ENCODE measurements at regions not wholly inside any gene's neighbourhood (a gene's known extent, or its start where the extent isn't known, plus 50 kb on each side); places are given as distances from the start of the nearest gene placed in this dataset.
"Not testable (repeated sequence)": the region's sequence is repeated elsewhere in the genome, so short reads cannot be mapped to it uniquely, and the experiment has no call there.

- DNase-seq (ENCODE audit: low read depth), result no peak
- TF ChIP-seq CTCF (conservative IDR thresholded peaks at IDR 0.05; ENCODE audit: low read depth, low read length), result no peak
These were observed 1068.3 kb downstream of the KHDRBS2 start for GRCh38 chr6:61217714-61218113.

GRCh38 chr6:61210549-61210948 is 1075.5 kb downstream of the KHDRBS2 start:
- peak; percentile 2 for DNase-seq (ENCODE audit: low read depth)
- H3K4me3 ChIP-seq (ENCODE audit: low read depth, low read length), result no peak overlapping the region
- no peak for TF ChIP-seq CTCF (conservative IDR thresholded peaks at IDR 0.05; ENCODE audit: low read depth, low read length)

More at GRCh38 chr6:61217714-61218113, 1068.3 kb downstream of the KHDRBS2 start:
- H3K4me3 ChIP-seq (ENCODE audit: low read depth, low read length), result no peak overlapping the region

DNA sequence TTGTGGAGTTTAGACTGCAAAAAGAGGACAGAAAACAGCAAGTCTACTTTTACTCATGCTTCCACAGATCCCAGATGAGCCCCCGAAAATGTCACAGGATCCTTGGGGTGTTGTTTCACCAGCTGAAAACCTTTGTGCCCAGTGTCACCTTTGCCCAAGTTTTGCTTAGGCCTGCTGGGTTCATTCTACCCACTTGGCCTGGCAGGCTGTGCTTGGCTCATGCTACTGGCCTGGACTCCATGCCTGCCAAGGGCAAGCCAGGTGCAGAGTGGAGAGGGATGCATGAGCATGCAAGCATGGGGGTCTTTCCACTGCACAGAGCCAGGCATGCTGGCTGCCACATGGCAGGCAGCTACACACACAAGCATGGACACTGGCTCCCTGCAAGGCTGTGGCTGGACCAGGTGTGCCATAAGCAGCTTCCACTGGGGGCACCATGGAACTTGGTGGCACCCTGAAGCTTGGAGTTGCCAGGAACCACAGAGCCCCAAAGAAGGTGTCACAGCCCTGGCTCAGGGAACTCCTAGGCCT is 1082.0 kb downstream of the KHDRBS2 start:
- TF ChIP-seq CTCF (conservative IDR thresholded peaks at IDR 0.05; ENCODE audit: low read depth, low read length), result no peak
- H3K4me3 ChIP-seq (ENCODE audit: low read depth, low read length), result no peak overlapping the region
- DNase-seq (ENCODE audit: low read depth), result no peak

- no peak for TF ChIP-seq CTCF (conservative IDR thresholded peaks at IDR 0.05; ENCODE audit: low read depth, low read length)
- DNase-seq (ENCODE audit: low read depth), result no peak
These were observed 1085.6 kb downstream of the KHDRBS2 start for GRCh38 chr6:61200444-61200843.

GRCh38 chr6:61193771-61194170 is 1092.3 kb downstream of the KHDRBS2 start:
- TF ChIP-seq CTCF (conservative IDR thresholded peaks at IDR 0.05; ENCODE audit: low read depth, low read length), result no peak
- DNase-seq (ENCODE audit: low read depth), result no peak
- no peak overlapping the region for H3K4me3 ChIP-seq (ENCODE audit: low read depth, low read length)

More at GRCh38 chr6:61200444-61200843, 1085.6 kb downstream of the KHDRBS2 start:
- H3K4me3 ChIP-seq (ENCODE audit: low read depth, low read length), result no peak overlapping the region

DNA sequence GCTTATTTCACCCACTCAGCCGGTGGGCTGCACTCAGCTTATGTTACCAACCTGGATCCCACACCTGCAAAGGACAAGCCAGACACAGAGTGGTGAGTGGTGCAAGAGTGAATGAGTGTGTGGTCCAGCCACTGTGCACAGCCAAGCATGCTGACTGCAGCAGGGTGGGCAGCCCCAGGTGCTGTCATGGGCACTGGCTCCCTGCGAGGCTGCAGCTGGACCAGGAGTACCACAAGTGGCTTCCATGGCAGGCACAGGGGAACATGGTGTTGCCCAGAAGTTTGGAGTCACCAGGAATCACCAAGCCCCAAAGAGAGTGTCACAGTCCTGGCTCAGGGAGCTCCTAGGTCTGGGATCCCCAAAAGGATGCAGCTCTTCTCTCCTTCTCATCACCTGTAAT is 1093.4 kb downstream of the KHDRBS2 start:
- no peak for TF ChIP-seq CTCF (conservative IDR thresholded peaks at IDR 0.05; ENCODE audit: low read depth, low read length)
- H3K4me3 ChIP-seq (ENCODE audit: low read depth, low read length), result no peak overlapping the region
- no peak for DNase-seq (ENCODE audit: low read depth)

DNA sequence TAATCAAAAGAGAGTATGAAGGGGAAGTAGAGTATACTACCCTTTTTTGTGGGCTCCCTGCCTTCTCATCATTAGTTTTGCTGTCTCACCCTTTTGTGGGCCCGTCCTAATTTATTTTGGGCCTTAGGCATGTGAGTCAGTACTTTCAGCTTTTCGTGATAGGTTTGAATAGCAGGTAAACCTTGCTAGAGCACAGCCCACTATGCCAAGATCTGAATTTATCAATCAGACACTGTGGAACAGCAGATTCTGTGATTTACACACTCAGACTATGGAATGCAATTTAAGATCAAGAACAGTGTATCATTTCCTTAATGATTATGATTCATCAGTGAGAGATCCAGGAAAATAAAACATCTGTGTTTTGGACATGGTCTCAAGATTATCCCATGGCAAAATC is 1117.1 kb downstream of the KHDRBS2 start:
- no peak overlapping the region for H3K4me3 ChIP-seq (ENCODE audit: low read depth, low read length)
- TF ChIP-seq CTCF (conservative IDR thresholded peaks at IDR 0.05; ENCODE audit: low read depth, low read length), result no peak
- no peak for DNase-seq (ENCODE audit: low read depth)

DNA sequence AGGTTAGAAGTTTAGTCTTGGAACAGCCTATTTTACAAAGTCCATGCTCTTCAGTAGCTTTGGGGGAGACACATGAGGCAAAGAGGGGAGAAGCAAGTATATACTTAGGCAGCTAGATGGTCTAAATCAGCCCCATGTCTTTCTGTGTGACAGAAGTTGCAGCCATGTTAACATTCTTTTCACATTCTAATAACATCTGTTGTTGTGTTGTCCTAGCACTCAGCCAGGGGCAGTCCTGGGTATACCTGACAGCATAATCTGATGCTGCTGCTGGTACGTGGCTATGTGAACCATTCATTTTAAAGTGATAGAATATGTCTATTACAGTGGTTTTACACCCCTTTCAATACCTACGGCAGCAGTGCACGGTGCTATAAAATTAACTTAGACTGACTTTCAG is 1137.0 kb downstream of the KHDRBS2 start:
- not testable (repeated sequence) for DNase-seq (ENCODE audit: low read depth); H3K4me3 ChIP-seq (ENCODE audit: low read depth, low read length)

- not testable (repeated sequence) for DNase-seq (ENCODE audit: low read depth); H3K4me3 ChIP-seq (ENCODE audit: low read depth, low read length)
These were observed 1143.8 kb downstream of the KHDRBS2 start for GRCh38 chr6:61142261-61142660.
